ENCODE measurements at regions not wholly inside any gene's neighbourhood (a gene's known extent, or its start where the extent isn't known, plus 50 kb on each side); places are given as distances from the start of the nearest gene placed in this dataset.

DNA sequence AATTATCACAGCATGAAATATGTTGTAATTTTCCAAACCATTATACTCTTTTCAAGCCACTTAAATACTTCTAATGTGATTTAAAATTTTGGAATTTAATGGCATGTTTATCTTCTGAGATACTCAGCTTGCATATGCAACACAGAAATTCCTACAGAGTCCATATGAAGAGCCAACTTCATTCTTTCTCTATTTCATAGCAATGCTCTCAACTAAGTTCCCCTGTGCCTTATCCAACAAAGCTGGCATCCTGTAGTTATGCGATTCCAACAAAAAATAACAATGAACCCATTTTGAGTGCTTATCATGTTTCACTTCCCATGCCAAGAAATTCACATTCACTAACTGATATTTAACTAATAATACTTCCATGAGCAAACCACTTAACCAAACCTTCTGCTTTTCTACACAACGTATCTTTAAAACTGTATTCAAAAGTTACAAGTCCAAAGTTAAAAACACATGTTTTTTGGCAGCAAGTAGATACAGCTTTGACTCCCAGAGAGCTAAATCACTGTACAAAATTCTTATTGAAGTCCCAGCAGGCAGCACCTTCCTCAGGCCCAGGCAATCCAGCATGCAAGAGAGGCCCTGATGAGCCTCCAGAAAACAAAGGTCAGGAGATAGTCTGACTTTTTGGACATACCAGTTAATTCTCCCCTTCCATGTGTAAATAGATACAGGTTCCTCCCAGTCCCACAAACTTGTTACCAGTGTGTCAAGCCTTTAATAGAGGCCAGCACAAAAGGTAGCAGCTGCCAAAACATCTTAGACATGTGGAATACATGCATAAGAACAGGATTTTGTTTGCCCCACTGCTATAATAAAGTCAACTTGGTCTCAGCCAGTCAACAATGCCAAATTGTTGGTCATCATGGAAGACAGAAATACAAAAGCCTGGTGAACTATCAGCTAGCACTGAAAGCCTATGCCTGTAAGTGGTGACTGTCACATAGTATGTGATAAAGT, 113.1 kb upstream of the WDR75 start:
- ChIA-PET CTCF (no interaction called here), POLR2A (no interaction called here)
- ATAC-seq (ENCODE audit: low read depth) (no peak), DNase-seq (no peak)
- no peaks in the 10 kb centered on the region for H3K79me2 ChIP-seq (ENCODE audit: control insufficient read depth, insufficient read depth, low read length)
- no peak for TF ChIP-seq EZH2 (IDR thresholded peaks at IDR 0.05; ENCODE audit: borderline replicate concordance, insufficient read depth, low read depth, low read length, poor library complexity, severe bottlenecking)
- TF ChIP-seq, protein P1, sequence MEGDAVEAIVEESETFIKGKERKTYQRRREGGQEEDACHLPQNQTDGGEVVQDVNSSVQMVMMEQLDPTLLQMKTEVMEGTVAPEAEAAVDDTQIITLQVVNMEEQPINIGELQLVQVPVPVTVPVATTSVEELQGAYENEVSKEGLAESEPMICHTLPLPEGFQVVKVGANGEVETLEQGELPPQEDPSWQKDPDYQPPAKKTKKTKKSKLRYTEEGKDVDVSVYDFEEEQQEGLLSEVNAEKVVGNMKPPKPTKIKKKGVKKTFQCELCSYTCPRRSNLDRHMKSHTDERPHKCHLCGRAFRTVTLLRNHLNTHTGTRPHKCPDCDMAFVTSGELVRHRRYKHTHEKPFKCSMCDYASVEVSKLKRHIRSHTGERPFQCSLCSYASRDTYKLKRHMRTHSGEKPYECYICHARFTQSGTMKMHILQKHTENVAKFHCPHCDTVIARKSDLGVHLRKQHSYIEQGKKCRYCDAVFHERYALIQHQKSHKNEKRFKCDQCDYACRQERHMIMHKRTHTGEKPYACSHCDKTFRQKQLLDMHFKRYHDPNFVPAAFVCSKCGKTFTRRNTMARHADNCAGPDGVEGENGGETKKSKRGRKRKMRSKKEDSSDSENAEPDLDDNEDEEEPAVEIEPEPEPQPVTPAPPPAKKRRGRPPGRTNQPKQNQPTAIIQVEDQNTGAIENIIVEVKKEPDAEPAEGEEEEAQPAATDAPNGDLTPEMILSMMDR (IDR thresholded peaks at IDR 0.05): no peak
- no peak overlapping the region for H2AFZ ChIP-seq (ENCODE audit: insufficient read depth, low read depth, low read length, poor library complexity, severe bottlenecking)
- H3K27ac ChIP-seq (ENCODE audit: low read length in 2 of 2): no peak overlapping the region
- H4K20me1 ChIP-seq (ENCODE audit: control insufficient read depth, insufficient read depth, low read length, poor library complexity, severe bottlenecking): no peaks in the 10 kb centered on the region
- Mint-ChIP-seq H3K4me1 (no peaks in the 10 kb centered on the region), H3K9me3 (ENCODE audit: insufficient read depth) (no peaks in the 10 kb centered on the region), H3K27me3 (no peaks in the 10 kb centered on the region), H3K27ac (no peak overlapping the region), H3K4me3 (no peak overlapping the region)
- WGBS (ENCODE audit: insufficient coverage): 92% methylated on average over 2 of the region's 2 CpGs
- H3K9ac ChIP-seq (ENCODE audit: low read length): no peak overlapping the region
- H3K4me1 ChIP-seq (ENCODE audit: control insufficient read depth in 2 of 2, insufficient read depth in 2 of 2, low read length in 2 of 2): no peaks in the 10 kb centered on the region
- intact Hi-C loops (cut with micrococcal nuclease): no loop called here
- no peaks in the 10 kb centered on the region for H3K27me3 ChIP-seq (replicated peaks in 1 of 4; ENCODE audit: control extremely low read depth in 1 of 4, control insufficient read depth in 3 of 4, insufficient read depth in 4 of 4, low read length in 3 of 4)
- no peak overlapping the region for H3K4me2 ChIP-seq (replicated peaks; ENCODE audit: low read depth, low read length, poor library complexity, severe bottlenecking)
- H3K4me3 ChIP-seq (ENCODE audit: control extremely low read depth in 1 of 5, extremely low read depth in 1 of 5, insufficient read depth in 1 of 5, low read depth in 2 of 5, low read length in 4 of 5): no peak overlapping the region
- no peaks in the 10 kb centered on the region for H3K36me3 ChIP-seq (replicated peaks in 1 of 2; ENCODE audit: control extremely low read depth in 1 of 2, control insufficient read depth in 1 of 2, extremely low read depth in 1 of 2, insufficient read depth in 2 of 2, low read length in 1 of 2)
- H3K9me3 ChIP-seq (ENCODE audit: control extremely low read depth in 1 of 3, control insufficient read depth in 2 of 3, insufficient read depth in 1 of 3, low read length in 2 of 3): peaks cover 0 to 4% (median 1%) of the 10 kb centered on the region in 3 donors

DNA sequence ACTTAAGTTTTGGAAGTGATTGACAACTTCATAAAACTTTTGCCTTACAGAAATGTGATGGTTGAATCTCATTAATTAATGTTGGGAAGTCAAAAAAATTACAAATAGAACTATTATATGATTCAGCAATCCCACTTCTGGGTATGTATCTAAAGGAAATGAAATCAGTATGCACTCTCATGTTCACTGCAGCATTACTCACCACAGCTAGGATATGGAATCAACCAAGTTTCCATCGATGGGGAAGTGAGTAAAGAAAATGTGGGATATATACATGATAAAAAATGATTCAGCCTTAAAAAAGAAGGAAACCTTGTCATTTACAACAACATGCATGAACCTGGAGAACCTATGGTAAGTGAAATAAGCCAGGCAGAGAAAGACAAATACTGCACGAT, 112.4 kb upstream of the WDR75 start:
- no CpG with 5 or more reads among the region's 2 CpGs for WGBS (ENCODE audit: insufficient coverage)
- intact Hi-C loops (cut with micrococcal nuclease): no loop called here

More for the DNA sequence above, 112.4 kb upstream of the WDR75 start:
- Mint-ChIP-seq H3K4me1 (no peaks in the 10 kb centered on the region), H3K27ac (no peak overlapping the region), H3K27me3 (no peaks in the 10 kb centered on the region), H3K4me3 (no peak overlapping the region), H3K9me3 (ENCODE audit: insufficient read depth) (no peaks in the 10 kb centered on the region)
- ATAC-seq (ENCODE audit: low read depth) (no peak), DNase-seq (no peak)
- Histone ChIP-seq H3K27me3 (replicated peaks in 1 of 4; ENCODE audit: control extremely low read depth in 1 of 4, control insufficient read depth in 3 of 4, insufficient read depth in 4 of 4, low read length in 3 of 4) (no peaks in the 10 kb centered on the region), H3K4me2 (replicated peaks; ENCODE audit: low read depth, low read length, poor library complexity, severe bottlenecking) (no peak overlapping the region), H3K79me2 (ENCODE audit: control insufficient read depth, insufficient read depth, low read length) (no peaks in the 10 kb centered on the region), H3K4me1 (ENCODE audit: control insufficient read depth in 2 of 2, insufficient read depth in 2 of 2, low read length in 2 of 2) (no peaks in the 10 kb centered on the region), H2AFZ (ENCODE audit: insufficient read depth, low read depth, low read length, poor library complexity, severe bottlenecking) (no peak overlapping the region), H3K9ac (ENCODE audit: low read length) (no peak overlapping the region), H3K36me3 (replicated peaks in 1 of 2; ENCODE audit: control extremely low read depth in 1 of 2, control insufficient read depth in 1 of 2, extremely low read depth in 1 of 2, insufficient read depth in 2 of 2, low read length in 1 of 2) (no peaks in the 10 kb centered on the region), H3K4me3 (ENCODE audit: control extremely low read depth in 1 of 5, extremely low read depth in 1 of 5, insufficient read depth in 1 of 5, low read depth in 2 of 5, low read length in 4 of 5) (no peak overlapping the region), H3K9me3 (ENCODE audit: control extremely low read depth in 1 of 3, control insufficient read depth in 2 of 3, insufficient read depth in 1 of 3, low read length in 2 of 3) (peaks cover 0 to 4% (median 1%) of the 10 kb centered on the region in 3 donors), H4K20me1 (ENCODE audit: control insufficient read depth, insufficient read depth, low read length, poor library complexity, severe bottlenecking) (no peaks in the 10 kb centered on the region), H3K27ac (ENCODE audit: low read length in 2 of 2) (no peak overlapping the region)
- TF ChIP-seq, protein P1 (IDR thresholded peaks at IDR 0.05): no peak
- no peak for TF ChIP-seq EZH2 (IDR thresholded peaks at IDR 0.05; ENCODE audit: borderline replicate concordance, insufficient read depth, low read depth, low read length, poor library complexity, severe bottlenecking)
- ChIA-PET POLR2A (no interaction called here), CTCF (no interaction called here)
